ENCODE measurements at regions not wholly inside any gene's neighbourhood (a gene's known extent, or its start where the extent isn't known, plus 50 kb on each side); places are given as distances from the start of the nearest gene placed in this dataset.
"Not testable (repeated sequence)": the region's sequence is repeated elsewhere in the genome, so short reads cannot be mapped to it uniquely, and the experiment has no call there.

DNA sequence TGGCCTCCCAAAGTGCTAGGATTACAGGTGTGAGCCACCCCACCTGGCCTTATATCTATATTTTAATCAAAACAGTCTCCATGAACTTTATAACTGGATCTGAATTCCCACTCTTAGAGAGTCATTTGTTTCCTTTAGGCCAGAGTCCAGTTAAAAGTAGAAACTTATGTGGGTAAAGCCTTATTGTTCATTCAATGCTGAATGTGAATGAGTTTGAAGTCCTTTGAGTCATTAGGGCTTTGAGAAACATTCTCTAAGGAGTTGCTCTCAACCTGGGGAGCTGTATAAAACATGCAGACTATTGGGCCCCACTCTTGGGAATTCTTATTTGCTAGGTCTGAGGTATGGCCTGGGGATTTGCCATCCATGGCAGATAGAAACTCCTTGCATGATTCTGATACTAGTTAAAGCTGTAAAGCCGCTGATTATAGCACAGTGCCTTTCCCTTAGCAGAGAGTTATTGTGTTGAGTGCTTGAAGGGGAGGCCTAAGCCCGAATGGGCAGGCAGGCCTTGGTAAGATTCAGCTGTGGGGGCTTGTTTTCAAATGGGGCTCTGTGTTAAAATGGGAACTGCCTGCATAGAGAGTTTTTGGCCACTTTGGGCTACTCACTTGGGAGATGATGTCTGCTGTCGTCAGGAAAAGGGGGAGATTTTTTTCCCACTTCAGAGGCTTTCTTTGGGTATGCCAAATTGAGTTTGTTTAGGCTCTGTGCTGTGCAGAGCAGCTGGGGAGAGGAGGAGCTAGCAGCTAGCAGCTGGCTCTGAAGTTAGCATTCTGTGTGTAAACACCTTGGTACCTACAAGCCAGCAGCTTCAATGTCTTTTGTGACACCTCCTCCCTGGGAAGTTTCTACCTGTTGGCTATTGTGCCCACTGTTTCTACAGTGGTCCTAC is 117.5 kb downstream of the DACT1 start:
- no peak overlapping the region for H3K4me3 Mint-ChIP-seq
- no peaks in the 10 kb centered on the region for H3K27me3 Mint-ChIP-seq
- H3K27ac Mint-ChIP-seq = no peak overlapping the region
- no peaks in the 10 kb centered on the region for H3K36me3 Mint-ChIP-seq (ENCODE audit: low read depth)
- no peaks in the 10 kb centered on the region for H3K4me1 Mint-ChIP-seq (ENCODE audit: low read depth)
- DNase-seq = no peak
- H3K9me3 Mint-ChIP-seq = no peaks in the 10 kb centered on the region

DNA sequence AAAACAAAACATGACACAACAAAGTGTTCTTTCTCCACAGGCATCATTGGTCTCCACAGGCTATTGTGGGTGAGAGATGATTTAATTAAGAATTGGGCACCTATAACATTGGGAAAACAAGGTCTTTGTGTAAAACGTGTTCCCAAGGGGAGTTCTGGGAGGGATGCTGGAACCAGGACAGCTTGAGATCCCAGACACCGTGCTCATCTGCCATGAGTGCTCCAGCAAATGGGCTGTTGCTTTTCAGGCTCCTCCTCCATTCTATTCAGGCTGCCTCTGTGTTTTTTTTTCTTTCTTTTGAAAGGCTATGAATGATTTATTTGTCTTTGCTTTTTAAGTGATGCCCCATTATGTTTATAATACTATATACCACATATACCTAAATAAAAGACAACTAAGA is 122.4 kb downstream of the DACT1 start:
- no peaks in the 10 kb centered on the region for H3K27me3 Mint-ChIP-seq
- H3K4me1 Mint-ChIP-seq (ENCODE audit: low read depth) = no peaks in the 10 kb centered on the region
- no peaks in the 10 kb centered on the region for H3K36me3 Mint-ChIP-seq (ENCODE audit: low read depth)
- no peaks in the 10 kb centered on the region for H3K9me3 Mint-ChIP-seq
- DNase-seq = no peak
- H3K4me3 Mint-ChIP-seq = no peak overlapping the region
- H3K27ac Mint-ChIP-seq = no peak overlapping the region

DNA sequence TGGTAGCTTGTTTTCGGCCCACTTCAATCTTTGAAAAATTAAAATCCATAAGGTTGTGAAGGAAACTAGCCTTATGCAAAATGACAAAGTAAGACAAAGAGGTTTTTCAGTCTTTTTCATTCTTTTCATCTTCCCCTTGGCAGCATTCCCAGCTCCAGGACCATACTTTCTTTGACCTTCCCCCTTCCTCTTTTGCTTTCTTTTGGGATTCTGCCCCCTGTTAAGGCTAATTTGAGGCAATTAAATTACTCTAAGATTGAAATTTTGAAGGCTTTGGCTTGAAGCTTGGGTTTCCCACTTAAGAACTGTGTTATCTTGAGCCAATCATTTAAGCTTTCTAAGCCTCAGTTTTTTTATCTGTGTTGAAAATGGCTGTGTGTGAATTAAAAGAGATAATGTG is 124.9 kb downstream of the DACT1 start:
- H3K4me1 Mint-ChIP-seq (ENCODE audit: low read depth) = no peaks in the 10 kb centered on the region
- H3K36me3 Mint-ChIP-seq (ENCODE audit: low read depth) = no peaks in the 10 kb centered on the region
- DNase-seq = no peak
- no peaks in the 10 kb centered on the region for H3K9me3 Mint-ChIP-seq
- no peak overlapping the region for H3K4me3 Mint-ChIP-seq
- H3K27ac Mint-ChIP-seq = no peak overlapping the region
- no peaks in the 10 kb centered on the region for H3K27me3 Mint-ChIP-seq

DNA sequence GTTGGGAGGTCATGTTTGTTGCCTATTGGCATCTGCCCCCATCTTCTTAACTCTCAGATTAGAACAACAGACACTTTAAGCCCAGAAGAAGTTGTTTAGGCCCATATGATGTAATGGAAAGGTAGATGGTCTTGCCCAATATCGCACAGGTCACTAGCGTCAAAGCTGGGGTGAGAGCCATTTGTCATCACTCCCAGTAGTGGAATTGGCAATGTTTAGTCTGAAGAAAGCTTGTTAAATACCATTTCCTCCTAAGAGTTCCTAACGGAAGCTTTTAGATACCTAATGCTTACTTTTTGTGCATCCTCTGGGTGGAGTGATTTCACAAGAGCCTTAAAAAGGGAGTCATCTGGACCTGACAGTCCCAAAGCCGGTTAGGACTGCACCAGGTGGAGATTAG is 125.4 kb downstream of the DACT1 start:
- no peaks in the 10 kb centered on the region for H3K36me3 Mint-ChIP-seq (ENCODE audit: low read depth)
- H3K4me1 Mint-ChIP-seq (ENCODE audit: low read depth) = no peaks in the 10 kb centered on the region
- no peak for DNase-seq
- H3K27me3 Mint-ChIP-seq = no peaks in the 10 kb centered on the region
- H3K27ac Mint-ChIP-seq = no peak overlapping the region
- H3K4me3 Mint-ChIP-seq = no peak overlapping the region
- H3K9me3 Mint-ChIP-seq = no peaks in the 10 kb centered on the region

DNA sequence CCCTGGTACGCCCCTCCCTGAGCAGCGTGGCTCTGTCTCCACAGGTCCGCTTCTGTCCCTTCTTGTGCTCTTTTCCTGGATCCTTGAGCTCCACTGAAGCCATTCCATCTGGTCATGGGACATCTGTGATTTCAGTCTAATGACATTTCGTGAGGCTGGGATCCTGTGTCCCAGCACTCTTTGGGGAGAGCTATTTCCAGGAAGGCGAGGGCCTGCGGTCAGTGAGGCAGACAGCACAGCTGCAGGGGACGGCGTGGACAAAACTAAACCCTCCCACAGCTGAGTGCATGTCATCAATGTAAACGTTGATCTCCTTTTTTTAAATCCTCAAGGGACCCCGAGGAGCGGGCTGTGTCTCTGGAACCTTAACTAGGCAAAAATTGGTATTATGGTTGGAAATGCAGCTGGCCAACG is 127.7 kb downstream of the DACT1 start:
- H3K27ac Mint-ChIP-seq = no peak overlapping the region
- no peaks in the 10 kb centered on the region for H3K9me3 Mint-ChIP-seq

DNA sequence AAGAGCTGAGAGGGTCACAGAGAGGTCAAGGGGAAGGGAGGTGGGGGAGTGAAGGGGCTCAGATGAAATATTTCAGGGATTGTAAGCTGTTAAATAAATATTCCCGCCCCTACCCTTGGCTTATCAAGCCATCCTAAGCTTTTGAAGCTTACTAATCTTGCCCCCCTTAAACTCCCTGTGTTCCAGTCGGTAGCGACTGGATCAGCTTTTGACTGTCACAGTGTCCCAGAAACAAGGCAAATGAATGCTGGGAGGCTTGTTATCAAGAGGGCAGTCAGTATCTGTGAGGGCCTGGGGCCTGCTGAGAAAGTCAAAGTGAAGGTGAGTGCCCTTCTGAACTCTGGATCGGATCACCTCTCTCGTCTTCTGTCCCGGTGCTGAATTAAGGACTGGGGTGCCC is 128.1 kb downstream of the DACT1 start:
- no peak for DNase-seq
- Mint-ChIP-seq H3K27me3 (no peaks in the 10 kb centered on the region), H3K27ac (no peak overlapping the region), H3K4me1 (ENCODE audit: low read depth) (no peaks in the 10 kb centered on the region), H3K9me3 (no peaks in the 10 kb centered on the region), H3K36me3 (ENCODE audit: low read depth) (no peaks in the 10 kb centered on the region), H3K4me3 (no peak overlapping the region)

More for the DNA sequence above, 127.7 kb downstream of the DACT1 start:
- H3K27me3 Mint-ChIP-seq = no peaks in the 10 kb centered on the region
- DNase-seq = no peak
- no peak overlapping the region for H3K4me3 Mint-ChIP-seq
- no peaks in the 10 kb centered on the region for H3K36me3 Mint-ChIP-seq (ENCODE audit: low read depth)
- no peaks in the 10 kb centered on the region for H3K4me1 Mint-ChIP-seq (ENCODE audit: low read depth)

DNA sequence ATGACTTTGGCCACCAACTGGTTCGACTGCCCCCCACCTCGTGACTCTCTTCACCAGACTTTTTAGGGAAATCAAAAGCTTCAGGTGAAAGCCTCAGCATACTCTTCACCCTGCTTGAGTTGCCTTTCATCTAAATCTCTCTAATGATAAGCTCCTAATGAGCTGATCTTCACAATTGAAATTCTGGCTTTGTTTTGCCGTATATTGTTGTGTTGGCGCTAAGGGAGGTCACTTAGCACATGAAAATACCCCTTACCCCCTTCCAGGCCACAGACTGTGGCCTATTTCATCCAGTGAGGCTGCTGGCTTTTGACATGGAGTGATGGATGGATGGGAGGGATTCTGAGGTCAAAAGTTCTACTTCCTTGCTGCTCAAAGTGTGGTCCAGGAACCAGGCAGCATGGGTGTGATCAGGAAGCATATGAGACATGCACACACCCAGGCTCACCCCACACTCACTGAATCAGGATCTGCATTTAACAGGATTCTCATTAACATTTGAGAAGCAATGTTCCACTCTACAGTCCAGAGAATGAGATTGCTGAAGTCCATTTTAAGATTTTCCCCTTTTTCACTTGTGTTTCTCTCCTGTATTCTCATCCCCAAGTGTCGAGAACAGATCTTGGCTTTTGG is 131.4 kb downstream of the DACT1 start:
- H3K4me3 Mint-ChIP-seq = no peak overlapping the region
- H3K4me1 Mint-ChIP-seq (ENCODE audit: low read depth) = no peaks in the 10 kb centered on the region
- H3K27me3 Mint-ChIP-seq = peaks cover 6% of the 10 kb centered on the region
- no peaks in the 10 kb centered on the region for H3K9me3 Mint-ChIP-seq
- H3K27ac Mint-ChIP-seq = no peak overlapping the region
- H3K36me3 Mint-ChIP-seq (ENCODE audit: low read depth) = no peaks in the 10 kb centered on the region
- no peak for DNase-seq

DNA sequence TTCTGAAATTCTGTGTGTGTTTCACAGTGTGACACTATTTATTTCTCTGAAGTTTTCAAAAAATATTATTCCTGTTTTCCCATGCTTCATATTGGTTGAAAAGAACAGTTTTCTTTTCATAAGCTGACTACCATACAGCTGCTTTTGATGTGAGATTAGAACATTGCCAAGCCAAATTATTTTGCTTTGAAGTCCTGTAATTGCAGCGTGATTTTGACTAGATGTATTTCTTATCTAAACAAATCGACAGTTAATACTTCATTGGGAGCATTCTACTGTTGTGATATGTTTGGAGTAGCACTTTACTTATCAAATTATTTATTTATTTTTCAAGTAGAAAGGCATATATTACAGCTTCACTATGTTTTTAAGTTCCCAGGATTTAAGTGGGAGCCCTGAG is 132.0 kb downstream of the DACT1 start:
- no peak overlapping the region for H3K27ac Mint-ChIP-seq
- H3K9me3 Mint-ChIP-seq = no peaks in the 10 kb centered on the region
- peaks cover 6% of the 10 kb centered on the region for H3K27me3 Mint-ChIP-seq
- H3K4me1 Mint-ChIP-seq (ENCODE audit: low read depth) = no peaks in the 10 kb centered on the region
- no peak for DNase-seq
- H3K4me3 Mint-ChIP-seq = no peak overlapping the region
- H3K36me3 Mint-ChIP-seq (ENCODE audit: low read depth) = no peaks in the 10 kb centered on the region

DNA sequence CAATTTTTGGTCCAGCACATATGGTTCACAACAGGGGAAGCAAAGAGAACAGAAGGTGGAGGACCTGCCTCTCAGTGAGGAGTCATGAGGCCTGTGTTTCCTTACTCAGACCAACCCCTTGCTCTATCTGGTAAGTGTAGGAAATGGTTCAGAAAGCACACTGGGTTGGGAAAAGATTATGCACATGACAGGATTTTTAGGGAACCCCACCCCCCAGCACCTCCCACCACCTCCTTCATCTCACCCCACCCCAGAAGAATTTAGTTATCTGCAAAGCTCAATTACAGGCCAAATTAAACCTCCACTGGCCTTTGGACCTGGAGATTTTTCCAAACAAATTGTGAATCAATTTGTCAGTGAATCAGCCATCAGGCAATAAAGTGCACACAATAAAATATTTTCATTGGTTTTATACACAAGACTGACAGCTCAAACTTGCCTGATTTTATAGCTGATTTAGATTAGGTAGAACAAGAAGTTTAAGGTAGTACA is 132.8 kb downstream of the DACT1 start:
- H3K36me3 Mint-ChIP-seq (ENCODE audit: low read depth) = no peaks in the 10 kb centered on the region
- no peak overlapping the region for H3K4me3 Mint-ChIP-seq
- no peak overlapping the region for H3K27ac Mint-ChIP-seq
- no peaks in the 10 kb centered on the region for H3K4me1 Mint-ChIP-seq (ENCODE audit: low read depth)
- no peaks in the 10 kb centered on the region for H3K9me3 Mint-ChIP-seq
- DNase-seq = no peak
- peaks cover 6% of the 10 kb centered on the region for H3K27me3 Mint-ChIP-seq

DNA sequence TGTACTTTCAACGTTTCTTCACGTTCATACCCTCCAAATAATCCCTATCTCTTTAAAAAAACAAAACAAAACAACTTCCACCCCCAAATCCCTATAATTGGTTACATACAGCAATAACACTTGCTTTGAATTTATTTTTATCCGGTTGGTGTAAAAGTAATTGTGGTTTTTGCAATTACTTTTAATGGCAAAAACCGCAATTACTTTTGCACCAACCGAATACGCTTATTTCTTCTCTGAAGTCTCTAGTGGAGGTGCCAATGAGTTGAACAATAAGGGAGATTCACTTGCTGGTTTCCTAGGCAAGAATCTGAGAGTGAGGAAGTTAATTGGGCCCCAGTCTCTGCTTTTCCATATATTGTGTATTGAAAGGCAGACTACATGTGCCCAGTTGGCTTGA is 133.3 kb downstream of the DACT1 start:
- no peak overlapping the region for H3K27ac Mint-ChIP-seq
- no peaks in the 10 kb centered on the region for H3K36me3 Mint-ChIP-seq (ENCODE audit: low read depth)
- no peaks in the 10 kb centered on the region for H3K9me3 Mint-ChIP-seq
- no peaks in the 10 kb centered on the region for H3K4me1 Mint-ChIP-seq (ENCODE audit: low read depth)
- no peak for DNase-seq
- no peak overlapping the region for H3K4me3 Mint-ChIP-seq
- peaks cover 6% of the 10 kb centered on the region for H3K27me3 Mint-ChIP-seq

DNA sequence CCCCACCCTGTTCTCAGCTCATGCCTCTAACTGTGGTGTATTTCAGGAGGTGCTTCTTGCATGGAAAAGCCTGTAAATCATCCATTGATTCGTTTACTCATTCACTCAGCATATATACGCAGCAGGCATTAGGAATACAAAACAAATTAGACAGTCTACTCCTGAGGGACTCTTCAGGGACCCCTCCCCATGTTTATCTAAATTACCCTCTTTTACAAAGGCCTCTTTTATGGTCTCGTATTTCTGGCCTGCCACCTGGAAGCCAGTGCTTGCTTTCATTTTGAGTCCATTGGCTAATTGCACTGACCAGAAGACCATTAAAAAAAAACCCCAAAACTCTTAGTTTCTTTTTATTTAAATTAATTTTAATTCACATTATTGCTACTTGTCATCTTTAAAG is 134.4 kb downstream of the DACT1 start:
- H3K27ac Mint-ChIP-seq = no peak overlapping the region
- no peaks in the 10 kb centered on the region for H3K4me1 Mint-ChIP-seq (ENCODE audit: low read depth)
- H3K9me3 Mint-ChIP-seq = no peaks in the 10 kb centered on the region
- H3K4me3 Mint-ChIP-seq = no peak overlapping the region
- H3K27me3 Mint-ChIP-seq = peaks cover 6% of the 10 kb centered on the region
- no peak for DNase-seq
- no peaks in the 10 kb centered on the region for H3K36me3 Mint-ChIP-seq (ENCODE audit: low read depth)

DNA sequence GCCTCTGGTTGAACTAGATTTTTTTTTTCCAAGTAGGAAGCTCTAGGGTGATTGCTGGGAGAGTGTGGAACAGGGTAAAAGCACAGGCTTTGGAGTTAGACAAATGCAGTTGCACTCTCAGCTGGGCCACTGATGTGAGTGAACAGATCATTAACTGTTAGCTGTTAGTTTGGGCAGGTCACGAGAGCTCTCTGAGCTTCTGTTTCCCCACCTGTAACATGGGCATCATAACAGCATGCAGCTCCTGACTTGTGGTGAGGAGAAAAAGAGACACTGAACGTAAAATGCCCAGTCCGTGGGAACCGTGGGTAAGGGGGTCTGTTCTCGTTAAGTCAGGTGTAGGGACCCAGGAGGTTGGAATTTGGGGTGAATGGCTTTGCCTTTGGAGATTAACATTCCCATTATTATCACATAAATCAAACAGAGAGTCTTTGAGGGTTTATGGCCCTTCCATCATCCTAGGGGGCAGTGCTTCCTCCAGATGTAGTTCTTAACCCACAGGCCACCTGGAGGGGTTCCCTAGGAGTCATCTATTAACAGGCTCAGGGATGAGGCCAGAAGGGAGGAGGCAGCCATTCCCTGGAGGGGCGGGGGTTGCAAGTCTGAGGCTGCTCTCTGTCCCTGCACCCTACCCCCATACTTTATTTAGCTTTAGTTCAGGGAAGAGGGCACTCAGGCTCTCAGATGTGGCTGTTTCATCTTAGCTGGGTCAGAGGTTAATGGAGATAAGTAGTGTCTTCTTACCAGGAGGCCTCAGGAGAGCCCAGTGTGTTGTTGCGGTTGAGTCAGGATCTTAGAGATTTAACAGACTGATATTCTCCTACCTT is 135.2 kb downstream of the DACT1 start:
- DNase-seq = no peak
- no peak overlapping the region for H3K4me3 Mint-ChIP-seq
- H3K36me3 Mint-ChIP-seq (ENCODE audit: low read depth) = no peaks in the 10 kb centered on the region
- H3K27ac Mint-ChIP-seq = no peak overlapping the region
- no peaks in the 10 kb centered on the region for H3K9me3 Mint-ChIP-seq
- H3K4me1 Mint-ChIP-seq (ENCODE audit: low read depth) = no peaks in the 10 kb centered on the region
- H3K27me3 Mint-ChIP-seq = peaks cover 6% of the 10 kb centered on the region

DNA sequence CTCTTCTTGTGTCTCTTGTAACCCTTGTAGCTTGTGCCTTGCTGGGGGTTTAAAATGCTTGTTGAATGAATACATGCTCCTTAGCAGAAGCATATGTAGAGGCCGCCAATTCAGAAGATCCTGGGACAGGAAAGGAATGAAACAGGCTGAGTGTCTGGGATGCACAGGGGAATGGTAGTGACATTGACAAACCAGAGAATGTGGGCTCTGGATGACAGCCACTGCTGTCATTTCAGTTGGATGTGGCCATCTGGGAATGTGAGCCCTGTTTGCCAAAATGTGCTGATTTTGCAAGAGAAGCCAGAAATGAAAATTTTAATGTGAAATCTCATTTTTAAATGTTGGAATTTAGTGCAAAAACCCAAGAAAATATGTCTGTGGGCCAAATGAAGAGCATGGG is 136.8 kb downstream of the DACT1 start:
- H3K4me1 Mint-ChIP-seq (ENCODE audit: low read depth) = no peaks in the 10 kb centered on the region
- no peaks in the 10 kb centered on the region for H3K36me3 Mint-ChIP-seq (ENCODE audit: low read depth)
- no peak overlapping the region for H3K27ac Mint-ChIP-seq
- H3K4me3 Mint-ChIP-seq = no peak overlapping the region
- DNase-seq = no peak
- peaks cover 6% of the 10 kb centered on the region for H3K27me3 Mint-ChIP-seq
- no peaks in the 10 kb centered on the region for H3K9me3 Mint-ChIP-seq

DNA sequence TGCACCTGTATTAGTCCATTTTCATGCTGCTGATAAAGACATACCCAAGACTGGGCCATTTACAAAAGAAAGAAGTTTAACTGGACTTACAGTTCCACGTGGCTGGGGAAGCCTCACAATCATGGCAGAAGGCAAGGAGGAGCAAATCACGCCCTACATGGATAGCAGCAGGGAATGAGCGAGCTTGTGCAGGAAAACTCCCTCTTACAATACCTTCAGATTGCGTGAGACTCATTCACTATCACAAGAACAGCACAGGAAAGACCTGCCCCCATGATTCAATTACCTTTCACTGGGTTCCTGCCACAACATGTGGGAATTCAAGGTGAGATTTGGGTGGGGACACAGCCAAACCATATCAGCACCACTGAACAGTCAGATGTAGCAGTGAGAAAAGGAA is 137.4 kb downstream of the DACT1 start:
- not testable (repeated sequence) for H3K9me3 Mint-ChIP-seq; H3K36me3 Mint-ChIP-seq (ENCODE audit: low read depth); H3K27me3 Mint-ChIP-seq; H3K4me3 Mint-ChIP-seq; H3K27ac Mint-ChIP-seq; DNase-seq; H3K4me1 Mint-ChIP-seq (ENCODE audit: low read depth)

DNA sequence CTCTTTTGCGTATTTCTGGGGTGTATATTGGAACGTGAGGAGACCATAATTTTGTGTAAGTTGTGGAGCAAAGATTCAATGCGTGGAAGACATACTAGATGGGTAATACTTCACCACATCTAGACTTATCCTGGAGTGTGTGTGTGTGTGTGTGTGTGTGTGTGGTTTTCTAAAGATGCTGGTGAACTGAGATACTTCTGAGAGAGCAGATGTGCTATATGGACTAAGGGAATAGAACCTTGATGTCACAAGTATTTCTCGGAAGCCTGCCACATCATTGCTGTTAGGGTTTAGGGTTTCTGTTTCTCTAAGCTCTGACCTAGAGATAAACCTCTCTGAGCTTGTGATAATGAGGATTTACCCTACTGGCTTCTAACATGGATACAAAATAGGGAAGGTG is 138.8 kb downstream of the DACT1 start:
- no peak for DNase-seq
- Mint-ChIP-seq H3K36me3 (ENCODE audit: low read depth) (no peaks in the 10 kb centered on the region), H3K27me3 (peaks cover 6% of the 10 kb centered on the region), H3K4me3 (no peak overlapping the region), H3K9me3 (no peaks in the 10 kb centered on the region), H3K27ac (no peak overlapping the region), H3K4me1 (ENCODE audit: low read depth) (no peaks in the 10 kb centered on the region)

All from activated T-cell treated with anti-CD3 and anti-CD28 coated beads, Interleukin-2, amount 50 U/mL, for 24 hours (primary cell).